SK-N-SH (cell line): ENCODE measurements at regions not wholly inside any gene's neighbourhood (a gene's known extent, or its start where the extent isn't known, plus 50 kb on each side); places are given as distances from the start of the nearest gene placed in this dataset.

Source experiments
- CTCF ChIP-seq: fragments of 200-600 bp; sonication (generic); IDR thresholded peaks from 2 replicates; pipeline ENCODE4 v1.6.1; 2017; ENCODE audit warnings: antibody characterized with exemption, mild to moderate bottlenecking, moderate library complexity
- TEAD4 ChIP-seq: IDR thresholded peaks from 2 replicates; pipeline ENCODE4 v1.4.0; 2012; ENCODE audit warnings: mild to moderate bottlenecking, borderline replicate concordance; ENCODE audit not compliant: insufficient read depth

GRCh38 chr3:5874931-5875341 lies 687.4 kb downstream of the EDEM1 start:
- TF ChIP-seq CTCF (no peak), TEAD4 (no peak)
